Activated CD8-positive, alpha-beta T cell treated with anti-CD3 and anti-CD28 coated beads for 36 hours (primary cell): ENCODE measurements at regions not wholly inside any gene's neighbourhood (a gene's known extent, or its start where the extent isn't known, plus 50 kb on each side); places are given as distances from the start of the nearest gene placed in this dataset.

Experiments used
- ATAC-seq: fragments of 200-7000 bp; cut with Tn5 transposase; one replicate; pipeline ENCODE4 v1.10.0; 2021; ENCODE audit warnings: mild to moderate bottlenecking, moderate library complexity
- CTCF ChIA-PET: fragments of 350-600 bp; sonication (Branson Sonifier 250); formaldehyde crosslinking; loops from one replicate; lab custom pipeline; 2021; ENCODE audit warnings: antibody characterized with exemption; lab: Charles Lee
- POLR2A ChIA-PET: fragments of 350-600 bp; sonication (Branson Sonifier 250); formaldehyde crosslinking; loops from one replicate; lab custom pipeline; 2021; ENCODE audit warnings: antibody characterized with exemption; lab: Charles Lee
- DNase-seq: peaks from one replicate; pipeline ENCODE4 v3.0.0-alpha.2; 2020
- H3K27ac Mint-ChIP-seq: one replicate; pipeline ENCODE4 v1.8.0; 2021; ENCODE audit warnings: mild to moderate bottlenecking, mixed read lengths
- H3K27me3 Mint-ChIP-seq: one replicate; pipeline ENCODE4 v1.8.0; 2021; ENCODE audit warnings: mixed read lengths
- H3K36me3 Mint-ChIP-seq: one replicate; pipeline ENCODE4 v1.8.0; 2021; ENCODE audit warnings: low read depth, mixed read lengths
- H3K4me1 Mint-ChIP-seq: one replicate; pipeline ENCODE4 v1.8.0; 2021; ENCODE audit warnings: low read depth, mixed read lengths
- H3K4me3 Mint-ChIP-seq: one replicate; pipeline ENCODE4 v1.8.0; 2021; ENCODE audit warnings: mild to moderate bottlenecking, moderate library complexity, mixed read lengths
- H3K9me3 Mint-ChIP-seq: one replicate; pipeline ENCODE4 v1.8.0; 2021; ENCODE audit warnings: mixed read lengths
- intact Hi-C: fragments of 100-400 bp; cut with micrococcal nuclease; formaldehyde crosslinking; loops from one replicate; pipeline ENCODE4 v1.10.0; 2022
- TF ChIP-seq, protein P1 (sequence below): fragments of 200-600 bp; IDR thresholded peaks from one replicate; pipeline ENCODE4 v1.8.0; 2022; ENCODE audit warnings: antibody characterized with exemption, mild to moderate bottlenecking

DNA sequence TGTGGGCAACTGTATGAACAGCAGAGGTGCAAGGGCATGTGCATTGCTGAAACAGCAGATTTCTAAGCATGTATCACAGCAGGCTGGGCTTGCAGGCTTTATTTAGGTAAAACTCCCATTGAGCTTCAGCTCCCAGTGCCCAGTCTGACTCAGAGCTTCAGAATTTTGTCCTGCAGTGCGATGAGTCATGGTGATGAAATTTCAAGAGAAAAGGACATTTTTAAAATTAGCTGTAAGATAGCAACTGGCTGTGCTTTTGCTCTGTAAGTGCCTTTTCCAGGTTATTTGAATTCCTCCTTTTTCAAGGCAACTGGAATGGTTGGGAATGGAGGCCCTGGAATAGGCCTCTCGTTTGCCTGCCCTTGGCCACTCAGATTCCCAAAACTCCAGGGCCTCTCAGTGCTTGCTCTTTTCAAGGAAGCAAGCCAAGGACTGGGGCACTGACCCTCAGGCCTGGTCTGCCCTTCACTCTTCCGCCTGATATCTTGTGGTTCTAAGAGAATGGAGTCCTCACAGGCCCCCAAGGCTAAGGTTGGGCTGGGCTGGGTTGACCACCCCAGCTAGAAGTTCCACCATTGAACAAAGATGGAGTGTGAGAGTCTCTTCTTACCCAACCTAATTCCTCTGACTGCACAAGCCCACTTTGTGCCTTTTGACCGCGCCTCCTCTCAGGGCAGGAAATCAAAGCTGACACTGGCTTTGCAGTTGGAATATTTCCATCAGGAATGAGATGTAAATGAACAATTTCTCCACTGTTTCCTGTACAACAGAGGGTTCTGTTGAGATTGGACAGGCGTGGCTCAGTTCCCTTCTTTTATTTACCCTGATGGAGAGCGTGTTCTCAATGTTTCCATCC, 59.5 kb upstream of the PRSS23 start:
- Mint-ChIP-seq H3K9me3 (no peaks in the 10 kb centered on the region), H3K4me3 (no peak overlapping the region), H3K4me1 (peaks cover 10% of the 10 kb centered on the region), H3K27me3 (peaks cover 10% of the 10 kb centered on the region), H3K36me3 (no peaks in the 10 kb centered on the region), H3K27ac (no peak overlapping the region)
- TF ChIP-seq, protein P1, sequence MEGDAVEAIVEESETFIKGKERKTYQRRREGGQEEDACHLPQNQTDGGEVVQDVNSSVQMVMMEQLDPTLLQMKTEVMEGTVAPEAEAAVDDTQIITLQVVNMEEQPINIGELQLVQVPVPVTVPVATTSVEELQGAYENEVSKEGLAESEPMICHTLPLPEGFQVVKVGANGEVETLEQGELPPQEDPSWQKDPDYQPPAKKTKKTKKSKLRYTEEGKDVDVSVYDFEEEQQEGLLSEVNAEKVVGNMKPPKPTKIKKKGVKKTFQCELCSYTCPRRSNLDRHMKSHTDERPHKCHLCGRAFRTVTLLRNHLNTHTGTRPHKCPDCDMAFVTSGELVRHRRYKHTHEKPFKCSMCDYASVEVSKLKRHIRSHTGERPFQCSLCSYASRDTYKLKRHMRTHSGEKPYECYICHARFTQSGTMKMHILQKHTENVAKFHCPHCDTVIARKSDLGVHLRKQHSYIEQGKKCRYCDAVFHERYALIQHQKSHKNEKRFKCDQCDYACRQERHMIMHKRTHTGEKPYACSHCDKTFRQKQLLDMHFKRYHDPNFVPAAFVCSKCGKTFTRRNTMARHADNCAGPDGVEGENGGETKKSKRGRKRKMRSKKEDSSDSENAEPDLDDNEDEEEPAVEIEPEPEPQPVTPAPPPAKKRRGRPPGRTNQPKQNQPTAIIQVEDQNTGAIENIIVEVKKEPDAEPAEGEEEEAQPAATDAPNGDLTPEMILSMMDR = no peak
- DNase-seq (peak; percentile 39), ATAC-seq (peak; percentile 35)
- intact Hi-C loops = no loop called here
- ChIA-PET CTCF (interaction anchor here (0.9 kb wide), 1 partner anchor 19 kb away, joined by 3 read pairs; no protein-coding TSS in a partner anchor), POLR2A (no interaction called here)

DNA sequence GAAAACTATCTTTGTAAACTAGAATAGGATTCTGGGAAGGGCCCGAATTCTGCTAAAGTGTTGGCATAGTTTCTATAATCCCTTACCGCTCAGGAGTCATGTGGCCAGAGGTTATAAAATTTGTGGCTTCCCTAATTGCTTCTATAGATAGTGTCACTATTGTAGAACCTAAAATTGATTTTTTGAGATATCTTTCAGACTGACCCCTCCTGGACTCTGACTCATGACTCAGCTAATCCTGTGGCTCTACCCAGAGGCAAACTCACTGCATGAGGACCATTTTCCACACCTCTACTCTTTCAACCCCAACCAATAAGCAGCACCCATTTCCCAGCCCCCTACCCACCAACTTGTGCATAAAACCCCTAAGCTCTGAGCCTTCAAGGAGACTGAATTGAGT, 61.8 kb upstream of the PRSS23 start:
- intact Hi-C loops = no loop called here
- ChIA-PET POLR2A (no interaction called here), CTCF (no interaction called here)
- no peak overlapping the region for H3K4me3 Mint-ChIP-seq
- no peaks in the 10 kb centered on the region for H3K36me3 Mint-ChIP-seq
- H3K27ac Mint-ChIP-seq = no peak overlapping the region
- TF ChIP-seq, protein P1 = no peak
- no peaks in the 10 kb centered on the region for H3K9me3 Mint-ChIP-seq
- peaks cover 2% of the 10 kb centered on the region for H3K27me3 Mint-ChIP-seq
- DNase-seq = no peak
- no peak for ATAC-seq
- H3K4me1 Mint-ChIP-seq = peaks cover 8% of the 10 kb centered on the region

DNA sequence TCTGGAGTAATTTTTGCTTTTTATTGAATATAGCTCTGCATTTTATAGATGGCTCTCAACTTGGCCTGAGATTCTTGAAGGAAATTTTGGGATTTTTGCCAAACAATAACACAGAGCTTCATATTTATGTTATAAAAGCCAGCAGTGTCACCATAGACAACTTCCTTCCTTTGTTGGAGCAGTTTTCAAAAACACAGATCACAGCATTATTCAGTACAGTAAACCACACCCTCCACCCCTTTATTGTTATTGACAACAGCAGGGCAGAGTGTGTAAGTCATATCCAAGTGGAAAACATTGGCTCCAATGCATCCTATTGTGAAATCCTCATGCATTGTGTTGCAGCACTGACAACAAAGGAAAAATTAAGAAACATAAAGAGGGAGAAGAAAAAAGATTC, 62.6 kb upstream of the PRSS23 start:
- POLR2A ChIA-PET = no interaction called here
- TF ChIP-seq, protein P1 = no peak
- Mint-ChIP-seq H3K27ac (no peak overlapping the region), H3K36me3 (no peaks in the 10 kb centered on the region), H3K4me1 (peaks cover 3% of the 10 kb centered on the region), H3K27me3 (peaks cover 2% of the 10 kb centered on the region), H3K4me3 (no peak overlapping the region), H3K9me3 (no peaks in the 10 kb centered on the region)
- DNase-seq = no peak
- intact Hi-C loops = no loop called here
- no peak for ATAC-seq
- CTCF ChIA-PET = no interaction called here

DNA sequence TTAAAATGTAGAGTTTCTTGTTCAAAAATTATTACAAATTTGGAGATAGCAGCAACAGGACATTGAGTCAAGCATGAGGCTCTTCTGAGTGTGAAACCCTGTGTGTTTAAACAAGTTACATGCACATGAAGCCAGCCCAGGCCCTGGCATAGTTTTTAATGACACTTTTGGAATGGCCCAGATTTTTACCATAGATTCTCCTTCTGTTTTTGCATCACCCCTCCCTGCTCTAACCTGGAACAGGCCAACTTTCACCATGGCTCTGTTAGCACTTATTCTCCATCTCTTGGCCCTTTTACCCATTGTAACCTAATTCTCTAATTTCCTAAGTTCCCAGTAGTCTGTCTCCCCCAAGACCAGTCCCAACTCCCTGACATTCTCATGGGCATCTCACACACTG, 63.1 kb upstream of the PRSS23 start:
- TF ChIP-seq, protein P1 = no peak
- H3K36me3 Mint-ChIP-seq = no peaks in the 10 kb centered on the region
- no peak overlapping the region for H3K27ac Mint-ChIP-seq
- no peaks in the 10 kb centered on the region for H3K27me3 Mint-ChIP-seq
- no peaks in the 10 kb centered on the region for H3K9me3 Mint-ChIP-seq
- no peak for DNase-seq
- no peak overlapping the region for H3K4me3 Mint-ChIP-seq
- peaks cover 3% of the 10 kb centered on the region for H3K4me1 Mint-ChIP-seq
- intact Hi-C loops = no loop called here
- POLR2A ChIA-PET = no interaction called here
- CTCF ChIA-PET = no interaction called here
- ATAC-seq = no peak
